HL-60 (cell line): ENCODE measurements at regions not wholly inside any gene's neighbourhood (a gene's known extent, or its start where the extent isn't known, plus 50 kb on each side); places are given as distances from the start of the nearest gene placed in this dataset.

ENCODE experiments used
- CTCF ChIP-seq: IDR thresholded peaks from one replicate; pipeline ENCODE4 v1.5.1; 2011; ENCODE audit warnings: low read length, control low read depth, inconsistent platforms; ENCODE audit not compliant: insufficient read depth
- GABPA ChIP-seq: IDR thresholded peaks from 2 replicates; pipeline ENCODE4 v1.6.1; 2012; ENCODE audit warnings: low read depth
- POLR2AphosphoS5 ChIP-seq: IDR thresholded peaks from 2 replicates; pipeline ENCODE4 v1.6.1; 2012; ENCODE audit warnings: low read depth
- REST ChIP-seq: IDR thresholded peaks from 2 replicates; pipeline ENCODE4 v1.6.1; 2012; ENCODE audit warnings: low read depth; ENCODE audit not compliant: insufficient replicate concordance
- SPI1 ChIP-seq: IDR thresholded peaks from 2 replicates; pipeline ENCODE4 v1.6.1; 2012; ENCODE audit warnings: low read depth, mild to moderate bottlenecking, borderline replicate concordance

GRCh38 chr6:139895205-139895793 is 520.9 kb upstream of the CITED2 start:
- no peak for TF ChIP-seq CTCF
- no peak for TF ChIP-seq POLR2AphosphoS5
- TF ChIP-seq SPI1, result no peak
- no peak for TF ChIP-seq GABPA
- TF ChIP-seq REST, result no peak
